Smooth muscle cell (in vitro differentiated cells): ENCODE measurements at regions not wholly inside any gene's neighbourhood (a gene's known extent, or its start where the extent isn't known, plus 50 kb on each side); places are given as distances from the start of the nearest gene placed in this dataset.

Experiments used
- DNase-seq: peaks from one replicate; lab custom pipeline; 2025; ENCODE audit not compliant: unreplicated experiment; lab: John Stamatoyannopoulos, UW
- H2AFZ ChIP-seq: fragments of 200-600 bp; sonication (generic); 2 replicates; pipeline ENCODE4 v1.6.0; 2016; ENCODE audit warnings: antibody characterized with exemption, low read depth, mild to moderate bottlenecking
- H3F3A ChIP-seq: fragments of 200-600 bp; sonication (generic); 2 replicates; pipeline ENCODE4 v1.6.0; 2017; ENCODE audit warnings: antibody characterized with exemption, low read depth
- H3K27ac ChIP-seq: fragments of 200-600 bp; sonication (generic); 2 replicates; pipeline ENCODE4 v1.5.1; 2016; ENCODE audit warnings: low read depth, mild to moderate bottlenecking
- H3K27me3 ChIP-seq: fragments of 200-600 bp; sonication (generic); 2 replicates; pipeline ENCODE4 v1.6.1; 2016; ENCODE audit warnings: low read depth, mild to moderate bottlenecking
- H3K36me3 ChIP-seq: fragments of 200-600 bp; sonication (generic); 2 replicates; pipeline ENCODE4 v1.5.1; 2016; ENCODE audit warnings: low read depth
- H3K4me1 ChIP-seq: fragments of 200-600 bp; sonication (generic); 2 replicates; pipeline ENCODE4 v1.5.1; 2016; ENCODE audit warnings: low read depth
- H3K4me2 ChIP-seq: fragments of 200-600 bp; sonication (generic); 2 replicates; pipeline ENCODE4 v1.6.0; 2016; ENCODE audit warnings: mild to moderate bottlenecking
- H3K4me3 ChIP-seq: fragments of 200-600 bp; sonication (generic); 2 replicates; pipeline ENCODE4 v1.5.1; 2016; ENCODE audit warnings: mild to moderate bottlenecking
- H3K79me2 ChIP-seq: fragments of 200-600 bp; sonication (generic); 2 replicates; pipeline ENCODE4 v1.6.0; 2016; ENCODE audit warnings: low read depth, mild to moderate bottlenecking
- H3K9ac ChIP-seq: fragments of 200-600 bp; sonication (generic); 2 replicates; pipeline ENCODE4 v1.6.0; 2016; ENCODE audit warnings: low read depth
- H3K9me3 ChIP-seq: fragments of 200-600 bp; sonication (generic); replicated peaks from 2 replicates; pipeline ENCODE4 v1.5.1; 2016; ENCODE audit warnings: low read depth
- H4K20me1 ChIP-seq: fragments of 200-600 bp; sonication (generic); 2 replicates; pipeline ENCODE4 v1.6.0; 2016; ENCODE audit warnings: low read depth
- WGBS: methylation state at CpG from one replicate; pipeline ENCODE4 v1.1.7; 2016; ENCODE audit warnings: low lambda C conversion rate; 5-methylcytosine and 5-hydroxymethylcytosine counted together
- TF ChIP-seq, protein P1 (sequence below): fragments of 200-600 bp; sonication (generic); IDR thresholded peaks from 2 replicates; pipeline ENCODE4 v1.5.1; 2017; ENCODE audit warnings: borderline replicate concordance, mild to moderate bottlenecking, antibody characterized with exemption; ENCODE audit not compliant: insufficient read depth, poor library complexity, severe bottlenecking

DNA sequence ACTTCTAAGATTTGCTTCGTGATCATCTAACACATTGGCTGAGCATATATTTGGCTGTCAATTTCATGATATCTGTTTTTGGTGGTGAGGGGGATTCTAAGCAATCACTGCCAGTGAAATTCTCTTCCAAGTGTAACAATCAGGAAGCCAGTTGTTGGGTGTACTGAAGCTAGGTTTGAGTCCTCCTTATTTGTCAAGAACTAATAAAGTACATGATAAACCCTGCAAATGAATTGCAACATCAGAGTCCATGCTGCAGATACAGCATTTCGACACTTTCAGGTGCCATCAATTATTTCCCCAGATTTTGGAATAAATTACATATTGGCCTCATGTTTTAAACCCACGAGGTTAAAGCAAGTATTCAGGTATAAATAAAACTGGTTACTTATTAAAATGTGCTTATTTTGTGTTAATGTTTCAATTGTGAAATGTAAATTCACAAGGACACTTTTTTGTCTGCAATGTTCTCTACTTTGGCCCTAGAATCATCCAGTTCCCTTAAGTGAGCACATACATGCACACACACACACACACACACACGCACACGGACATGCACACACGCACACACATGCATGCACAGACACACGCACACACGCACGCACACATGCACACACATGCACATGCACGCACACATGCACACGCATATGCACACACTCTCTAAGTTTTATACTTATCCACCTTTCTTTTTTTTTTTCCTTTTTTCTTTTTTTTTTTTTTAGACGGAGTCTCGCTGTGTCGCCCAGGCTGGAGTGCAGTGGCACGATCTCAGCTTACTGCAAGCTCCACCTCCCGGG is 510.2 kb upstream of the KLF6 start:
- H3K27ac ChIP-seq, result no peak overlapping the region
- no peak for DNase-seq
- H3K4me3 ChIP-seq, result no peak overlapping the region
- TF ChIP-seq, protein P1, sequence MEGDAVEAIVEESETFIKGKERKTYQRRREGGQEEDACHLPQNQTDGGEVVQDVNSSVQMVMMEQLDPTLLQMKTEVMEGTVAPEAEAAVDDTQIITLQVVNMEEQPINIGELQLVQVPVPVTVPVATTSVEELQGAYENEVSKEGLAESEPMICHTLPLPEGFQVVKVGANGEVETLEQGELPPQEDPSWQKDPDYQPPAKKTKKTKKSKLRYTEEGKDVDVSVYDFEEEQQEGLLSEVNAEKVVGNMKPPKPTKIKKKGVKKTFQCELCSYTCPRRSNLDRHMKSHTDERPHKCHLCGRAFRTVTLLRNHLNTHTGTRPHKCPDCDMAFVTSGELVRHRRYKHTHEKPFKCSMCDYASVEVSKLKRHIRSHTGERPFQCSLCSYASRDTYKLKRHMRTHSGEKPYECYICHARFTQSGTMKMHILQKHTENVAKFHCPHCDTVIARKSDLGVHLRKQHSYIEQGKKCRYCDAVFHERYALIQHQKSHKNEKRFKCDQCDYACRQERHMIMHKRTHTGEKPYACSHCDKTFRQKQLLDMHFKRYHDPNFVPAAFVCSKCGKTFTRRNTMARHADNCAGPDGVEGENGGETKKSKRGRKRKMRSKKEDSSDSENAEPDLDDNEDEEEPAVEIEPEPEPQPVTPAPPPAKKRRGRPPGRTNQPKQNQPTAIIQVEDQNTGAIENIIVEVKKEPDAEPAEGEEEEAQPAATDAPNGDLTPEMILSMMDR, result no peak
- no peaks in the 10 kb centered on the region for H3K79me2 ChIP-seq
- H3K4me2 ChIP-seq, result no peak overlapping the region
- H4K20me1 ChIP-seq, result no peaks in the 10 kb centered on the region
- H2AFZ ChIP-seq, result no peak overlapping the region
- WGBS, result 96% methylated on average over 11 of the region's 16 CpGs
- no peaks in the 10 kb centered on the region for H3K9me3 ChIP-seq
- H3K27me3 ChIP-seq, result no peaks in the 10 kb centered on the region
- no peaks in the 10 kb centered on the region for H3F3A ChIP-seq
- H3K4me1 ChIP-seq, result no peaks in the 10 kb centered on the region
- H3K36me3 ChIP-seq, result no peaks in the 10 kb centered on the region
- no peak overlapping the region for H3K9ac ChIP-seq

DNA sequence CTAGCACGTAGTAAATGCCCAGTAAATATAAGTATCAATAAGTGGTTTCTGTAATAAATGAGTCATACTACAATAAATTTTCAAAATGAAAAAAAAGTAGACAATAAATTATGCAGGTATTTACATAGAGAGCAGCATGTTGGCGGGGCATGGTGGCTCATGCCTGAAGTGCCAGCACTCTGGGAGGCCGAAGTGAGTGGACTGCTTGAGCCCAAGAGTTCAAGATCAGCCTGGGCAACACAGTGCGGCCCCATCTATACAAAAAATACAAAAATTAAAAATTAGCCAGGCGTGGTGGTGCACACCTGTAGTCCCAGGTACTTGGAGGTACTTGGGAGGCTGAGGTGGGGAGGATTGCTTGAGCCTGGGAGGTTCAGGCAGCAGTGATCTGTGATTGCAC is 509.3 kb upstream of the KLF6 start:
- Histone ChIP-seq H2AFZ (no peak overlapping the region), H3K27ac (no peak overlapping the region), H3F3A (no peaks in the 10 kb centered on the region), H3K4me2 (no peak overlapping the region), H3K4me1 (no peaks in the 10 kb centered on the region), H4K20me1 (no peaks in the 10 kb centered on the region), H3K36me3 (no peaks in the 10 kb centered on the region), H3K9me3 (no peaks in the 10 kb centered on the region), H3K79me2 (no peaks in the 10 kb centered on the region), H3K27me3 (no peaks in the 10 kb centered on the region), H3K9ac (no peak overlapping the region), H3K4me3 (no peak overlapping the region)
- TF ChIP-seq, protein P1, result no peak
- WGBS, result 94% methylated on average over 5 of the region's 5 CpGs
- DNase-seq, result no peak

DNA sequence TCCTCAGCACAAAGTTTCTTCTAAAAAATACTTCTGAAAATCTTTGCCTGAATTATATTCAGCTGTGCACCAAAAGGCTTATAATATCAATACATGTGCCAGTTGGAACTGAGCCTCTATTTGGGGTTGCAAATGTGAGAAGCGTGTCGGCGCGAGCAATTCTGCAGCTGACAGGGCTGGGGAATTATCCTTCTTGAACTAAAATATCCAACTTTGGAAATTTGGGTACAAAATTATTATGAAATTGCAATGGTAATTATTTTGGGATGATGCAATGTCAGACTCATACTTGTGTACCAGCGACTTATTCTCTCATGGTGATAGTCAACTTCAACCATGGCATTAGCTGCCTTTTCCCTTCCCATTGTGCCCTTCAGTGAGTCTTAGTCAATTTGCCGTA is 507.0 kb upstream of the KLF6 start:
- no peak overlapping the region for H2AFZ ChIP-seq
- TF ChIP-seq, protein P1, result no peak

DNA sequence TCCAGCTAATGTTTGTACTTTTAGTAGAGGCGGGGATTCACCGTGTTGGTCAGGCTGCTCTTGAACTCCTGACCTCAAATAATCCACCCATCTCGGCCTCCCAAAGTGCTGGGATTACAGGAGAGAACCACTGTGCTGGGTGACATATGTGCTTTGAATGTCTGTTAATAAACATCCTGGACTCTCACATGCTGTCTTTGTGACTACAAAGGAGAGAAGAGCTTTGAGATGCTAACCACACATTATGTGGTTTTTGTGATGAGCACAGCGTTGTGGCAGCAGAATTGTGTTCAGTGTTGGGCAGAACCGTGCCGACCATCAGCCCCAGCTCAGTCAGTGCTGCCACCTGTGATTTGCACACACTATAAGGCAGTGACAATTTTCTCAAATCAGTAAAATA is 500.1 kb upstream of the KLF6 start:
- H3K9ac ChIP-seq, result no peak overlapping the region
- no peaks in the 10 kb centered on the region for H4K20me1 ChIP-seq
- H3F3A ChIP-seq, result no peaks in the 10 kb centered on the region
- peak overlapping the region; percentile 16 for H3K27ac ChIP-seq
- no peak for DNase-seq
- H3K4me1 ChIP-seq, result no peaks in the 10 kb centered on the region
- no peaks in the 10 kb centered on the region for H3K36me3 ChIP-seq
- H3K4me3 ChIP-seq, result no peak overlapping the region
- TF ChIP-seq, protein P1, result no peak
- no peaks in the 10 kb centered on the region for H3K27me3 ChIP-seq
- no peaks in the 10 kb centered on the region for H3K79me2 ChIP-seq
- H2AFZ ChIP-seq, result no peak overlapping the region
- WGBS, result 37% methylated on average over 6 of the region's 6 CpGs
- no peak overlapping the region for H3K4me2 ChIP-seq
- H3K9me3 ChIP-seq, result no peaks in the 10 kb centered on the region

More for the DNA sequence above, 507.0 kb upstream of the KLF6 start:
- H3F3A ChIP-seq, result no peaks in the 10 kb centered on the region
- no peaks in the 10 kb centered on the region for H3K9me3 ChIP-seq
- no peak overlapping the region for H3K9ac ChIP-seq
- no peaks in the 10 kb centered on the region for H4K20me1 ChIP-seq
- H3K4me2 ChIP-seq, result no peak overlapping the region
- H3K4me3 ChIP-seq, result no peak overlapping the region
- no peaks in the 10 kb centered on the region for H3K27me3 ChIP-seq
- DNase-seq, result no peak
- no peaks in the 10 kb centered on the region for H3K4me1 ChIP-seq
- H3K27ac ChIP-seq, result no peak overlapping the region
- WGBS, result 95% methylated on average over 6 of the region's 6 CpGs
- no peaks in the 10 kb centered on the region for H3K36me3 ChIP-seq
- H3K79me2 ChIP-seq, result no peaks in the 10 kb centered on the region
